Smooth muscle cell (in vitro differentiated cells): ENCODE measurements at regions not wholly inside any gene's neighbourhood (a gene's known extent, or its start where the extent isn't known, plus 50 kb on each side); places are given as distances from the start of the nearest gene placed in this dataset.

Experiments used
- DNase-seq: peaks from one replicate; lab custom pipeline; 2025; ENCODE audit not compliant: unreplicated experiment; lab: John Stamatoyannopoulos, UW
- H2AFZ ChIP-seq: fragments of 200-600 bp; sonication (generic); 2 replicates; pipeline ENCODE4 v1.6.0; 2016; ENCODE audit warnings: antibody characterized with exemption, low read depth, mild to moderate bottlenecking
- H3F3A ChIP-seq: fragments of 200-600 bp; sonication (generic); 2 replicates; pipeline ENCODE4 v1.6.0; 2017; ENCODE audit warnings: antibody characterized with exemption, low read depth
- H3K27ac ChIP-seq: fragments of 200-600 bp; sonication (generic); 2 replicates; pipeline ENCODE4 v1.5.1; 2016; ENCODE audit warnings: low read depth, mild to moderate bottlenecking
- H3K27me3 ChIP-seq: fragments of 200-600 bp; sonication (generic); 2 replicates; pipeline ENCODE4 v1.6.1; 2016; ENCODE audit warnings: low read depth, mild to moderate bottlenecking
- H3K36me3 ChIP-seq: fragments of 200-600 bp; sonication (generic); 2 replicates; pipeline ENCODE4 v1.5.1; 2016; ENCODE audit warnings: low read depth
- H3K4me1 ChIP-seq: fragments of 200-600 bp; sonication (generic); 2 replicates; pipeline ENCODE4 v1.5.1; 2016; ENCODE audit warnings: low read depth
- H3K4me2 ChIP-seq: fragments of 200-600 bp; sonication (generic); 2 replicates; pipeline ENCODE4 v1.6.0; 2016; ENCODE audit warnings: mild to moderate bottlenecking
- H3K4me3 ChIP-seq: fragments of 200-600 bp; sonication (generic); 2 replicates; pipeline ENCODE4 v1.5.1; 2016; ENCODE audit warnings: mild to moderate bottlenecking
- H3K79me2 ChIP-seq: fragments of 200-600 bp; sonication (generic); 2 replicates; pipeline ENCODE4 v1.6.0; 2016; ENCODE audit warnings: low read depth, mild to moderate bottlenecking
- H3K9ac ChIP-seq: fragments of 200-600 bp; sonication (generic); 2 replicates; pipeline ENCODE4 v1.6.0; 2016; ENCODE audit warnings: low read depth
- H3K9me3 ChIP-seq: fragments of 200-600 bp; sonication (generic); replicated peaks from 2 replicates; pipeline ENCODE4 v1.5.1; 2016; ENCODE audit warnings: low read depth
- H4K20me1 ChIP-seq: fragments of 200-600 bp; sonication (generic); 2 replicates; pipeline ENCODE4 v1.6.0; 2016; ENCODE audit warnings: low read depth
- WGBS: methylation state at CpG from one replicate; pipeline ENCODE4 v1.1.7; 2016; ENCODE audit warnings: low lambda C conversion rate; 5-methylcytosine and 5-hydroxymethylcytosine counted together
- TF ChIP-seq, protein P1 (sequence below): fragments of 200-600 bp; sonication (generic); IDR thresholded peaks from 2 replicates; pipeline ENCODE4 v1.5.1; 2017; ENCODE audit warnings: borderline replicate concordance, mild to moderate bottlenecking, antibody characterized with exemption; ENCODE audit not compliant: insufficient read depth, poor library complexity, severe bottlenecking

GRCh38 chr18:5728531-5728930, 166.8 kb downstream of the TMEM200C start:
- no peak overlapping the region for H3K4me2 ChIP-seq
- no peak overlapping the region for H3K9ac ChIP-seq
- no peaks in the 10 kb centered on the region for H3K36me3 ChIP-seq
- DNase-seq = no peak
- H3K27me3 ChIP-seq = peaks cover 8% of the 10 kb centered on the region
- no peaks in the 10 kb centered on the region for H4K20me1 ChIP-seq
- 59% methylated on average over 5 of the region's 5 CpGs for WGBS
- H2AFZ ChIP-seq = no peak overlapping the region
- H3K4me1 ChIP-seq = no peaks in the 10 kb centered on the region
- H3K79me2 ChIP-seq = no peaks in the 10 kb centered on the region
- H3K27ac ChIP-seq = no peak overlapping the region
- H3F3A ChIP-seq = no peaks in the 10 kb centered on the region
- H3K9me3 ChIP-seq = no peaks in the 10 kb centered on the region
- no peak overlapping the region for H3K4me3 ChIP-seq
- TF ChIP-seq, protein P1, sequence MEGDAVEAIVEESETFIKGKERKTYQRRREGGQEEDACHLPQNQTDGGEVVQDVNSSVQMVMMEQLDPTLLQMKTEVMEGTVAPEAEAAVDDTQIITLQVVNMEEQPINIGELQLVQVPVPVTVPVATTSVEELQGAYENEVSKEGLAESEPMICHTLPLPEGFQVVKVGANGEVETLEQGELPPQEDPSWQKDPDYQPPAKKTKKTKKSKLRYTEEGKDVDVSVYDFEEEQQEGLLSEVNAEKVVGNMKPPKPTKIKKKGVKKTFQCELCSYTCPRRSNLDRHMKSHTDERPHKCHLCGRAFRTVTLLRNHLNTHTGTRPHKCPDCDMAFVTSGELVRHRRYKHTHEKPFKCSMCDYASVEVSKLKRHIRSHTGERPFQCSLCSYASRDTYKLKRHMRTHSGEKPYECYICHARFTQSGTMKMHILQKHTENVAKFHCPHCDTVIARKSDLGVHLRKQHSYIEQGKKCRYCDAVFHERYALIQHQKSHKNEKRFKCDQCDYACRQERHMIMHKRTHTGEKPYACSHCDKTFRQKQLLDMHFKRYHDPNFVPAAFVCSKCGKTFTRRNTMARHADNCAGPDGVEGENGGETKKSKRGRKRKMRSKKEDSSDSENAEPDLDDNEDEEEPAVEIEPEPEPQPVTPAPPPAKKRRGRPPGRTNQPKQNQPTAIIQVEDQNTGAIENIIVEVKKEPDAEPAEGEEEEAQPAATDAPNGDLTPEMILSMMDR = no peak

- Histone ChIP-seq H3K4me3 (no peak overlapping the region), H3K9ac (no peak overlapping the region), H2AFZ (no peak overlapping the region), H3K9me3 (no peaks in the 10 kb centered on the region), H3K4me2 (no peak overlapping the region), H3K27ac (no peak overlapping the region), H3K27me3 (peaks cover 8% of the 10 kb centered on the region), H4K20me1 (no peaks in the 10 kb centered on the region), H3F3A (no peaks in the 10 kb centered on the region), H3K4me1 (no peaks in the 10 kb centered on the region), H3K79me2 (no peaks in the 10 kb centered on the region), H3K36me3 (no peaks in the 10 kb centered on the region)
- no peak for DNase-seq
- TF ChIP-seq, protein P1 = no peak
Measured at GRCh38 chr18:5726011-5726410, 169.3 kb downstream of the TMEM200C start.

- 86% methylated on average over 10 of the region's 10 CpGs for WGBS
- no peaks in the 10 kb centered on the region for H3K36me3 ChIP-seq
- H3K9ac ChIP-seq = no peak overlapping the region
- H3F3A ChIP-seq = no peaks in the 10 kb centered on the region
- H3K9me3 ChIP-seq = no peaks in the 10 kb centered on the region
- no peak for DNase-seq
- H3K27me3 ChIP-seq = peaks cover 20% of the 10 kb centered on the region
- no peak overlapping the region for H2AFZ ChIP-seq
- H3K4me2 ChIP-seq = no peak overlapping the region
- H3K79me2 ChIP-seq = no peaks in the 10 kb centered on the region
- H4K20me1 ChIP-seq = no peaks in the 10 kb centered on the region
- TF ChIP-seq, protein P1 = no peak
- no peak overlapping the region for H3K27ac ChIP-seq
- no peak overlapping the region for H3K4me3 ChIP-seq
- no peaks in the 10 kb centered on the region for H3K4me1 ChIP-seq
Measured at GRCh38 chr18:5721924-5722323, 173.4 kb downstream of the TMEM200C start.

DNA sequence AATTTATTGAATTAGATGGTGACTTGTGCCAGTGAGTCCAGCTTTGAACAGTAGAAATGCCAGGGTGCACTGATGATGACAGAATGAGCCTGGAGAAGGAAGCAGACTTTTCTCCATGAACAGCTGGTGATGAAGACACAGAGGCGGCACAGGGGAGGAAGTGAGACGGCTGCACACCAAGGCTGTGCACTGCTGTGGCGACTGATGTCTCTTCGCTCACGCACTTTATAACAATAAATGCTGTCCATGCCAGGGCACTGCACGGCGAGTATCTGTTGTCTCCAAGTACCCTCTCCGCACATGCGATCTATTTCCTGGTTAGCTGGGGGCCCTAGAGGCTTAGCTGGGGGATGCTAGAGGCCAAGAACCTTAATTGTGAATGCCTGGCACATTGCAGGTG, 175.2 kb downstream of the TMEM200C start:
- Histone ChIP-seq H3K79me2 (no peaks in the 10 kb centered on the region), H3K4me2 (no peak overlapping the region), H3K9ac (no peak overlapping the region), H2AFZ (no peak overlapping the region), H3K27ac (no peak overlapping the region), H3F3A (no peaks in the 10 kb centered on the region), H3K4me3 (no peak overlapping the region), H3K4me1 (no peaks in the 10 kb centered on the region), H3K36me3 (no peaks in the 10 kb centered on the region), H3K9me3 (no peaks in the 10 kb centered on the region), H4K20me1 (no peaks in the 10 kb centered on the region), H3K27me3 (peaks cover 14% of the 10 kb centered on the region)
- TF ChIP-seq, protein P1 = no peak
- no peak for DNase-seq
- 94% methylated on average over 9 of the region's 9 CpGs for WGBS
